ENCODE measurements at regions not wholly inside any gene's neighbourhood (a gene's known extent, or its start where the extent isn't known, plus 50 kb on each side); places are given as distances from the start of the nearest gene placed in this dataset.

DNA sequence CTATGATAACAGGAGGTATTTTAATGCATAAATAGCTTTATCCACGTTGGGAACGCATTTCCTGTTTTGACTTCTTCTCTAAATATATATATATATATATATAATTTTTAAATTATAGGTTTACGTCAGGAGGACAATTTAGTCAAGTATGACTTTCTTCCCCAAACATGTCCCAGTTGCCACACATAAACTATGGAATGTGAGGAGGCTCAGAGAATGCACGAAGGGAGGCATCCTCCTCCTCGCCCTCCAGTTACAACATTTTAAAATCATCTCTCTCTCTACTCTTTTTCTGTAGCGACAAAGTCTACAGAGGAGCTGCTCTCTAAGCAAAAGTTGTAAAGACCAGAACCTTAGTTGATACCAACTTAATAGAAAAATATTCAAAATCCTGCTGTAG, 106.9 kb upstream of the LYZL1 start:
- no peak for TF ChIP-seq KLF7 (tag by site-specific recombination; IDR thresholded peaks at IDR 0.05; ENCODE audit: borderline replicate concordance)
- TF ChIP-seq, protein P1, sequence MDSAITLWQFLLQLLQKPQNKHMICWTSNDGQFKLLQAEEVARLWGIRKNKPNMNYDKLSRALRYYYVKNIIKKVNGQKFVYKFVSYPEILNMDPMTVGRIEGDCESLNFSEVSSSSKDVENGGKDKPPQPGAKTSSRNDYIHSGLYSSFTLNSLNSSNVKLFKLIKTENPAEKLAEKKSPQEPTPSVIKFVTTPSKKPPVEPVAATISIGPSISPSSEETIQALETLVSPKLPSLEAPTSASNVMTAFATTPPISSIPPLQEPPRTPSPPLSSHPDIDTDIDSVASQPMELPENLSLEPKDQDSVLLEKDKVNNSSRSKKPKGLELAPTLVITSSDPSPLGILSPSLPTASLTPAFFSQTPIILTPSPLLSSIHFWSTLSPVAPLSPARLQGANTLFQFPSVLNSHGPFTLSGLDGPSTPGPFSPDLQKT (IDR thresholded peaks at IDR 0.05; ENCODE audit: borderline replicate concordance, low read depth, low read length), result no peak
- TF ChIP-seq SP2 (tag by site-specific recombination; IDR thresholded peaks at IDR 0.05), result no peak
- TF ChIP-seq, protein P2, sequence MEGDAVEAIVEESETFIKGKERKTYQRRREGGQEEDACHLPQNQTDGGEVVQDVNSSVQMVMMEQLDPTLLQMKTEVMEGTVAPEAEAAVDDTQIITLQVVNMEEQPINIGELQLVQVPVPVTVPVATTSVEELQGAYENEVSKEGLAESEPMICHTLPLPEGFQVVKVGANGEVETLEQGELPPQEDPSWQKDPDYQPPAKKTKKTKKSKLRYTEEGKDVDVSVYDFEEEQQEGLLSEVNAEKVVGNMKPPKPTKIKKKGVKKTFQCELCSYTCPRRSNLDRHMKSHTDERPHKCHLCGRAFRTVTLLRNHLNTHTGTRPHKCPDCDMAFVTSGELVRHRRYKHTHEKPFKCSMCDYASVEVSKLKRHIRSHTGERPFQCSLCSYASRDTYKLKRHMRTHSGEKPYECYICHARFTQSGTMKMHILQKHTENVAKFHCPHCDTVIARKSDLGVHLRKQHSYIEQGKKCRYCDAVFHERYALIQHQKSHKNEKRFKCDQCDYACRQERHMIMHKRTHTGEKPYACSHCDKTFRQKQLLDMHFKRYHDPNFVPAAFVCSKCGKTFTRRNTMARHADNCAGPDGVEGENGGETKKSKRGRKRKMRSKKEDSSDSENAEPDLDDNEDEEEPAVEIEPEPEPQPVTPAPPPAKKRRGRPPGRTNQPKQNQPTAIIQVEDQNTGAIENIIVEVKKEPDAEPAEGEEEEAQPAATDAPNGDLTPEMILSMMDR (tag by site-specific recombination; IDR thresholded peaks at IDR 0.05), result no peak
- TF ChIP-seq TCF7L2 (IDR thresholded peaks at IDR 0.05; ENCODE audit: borderline replicate concordance, low read depth, low read length), result no peak
- no peak for TF ChIP-seq YY1 (tag by site-specific recombination; IDR thresholded peaks at IDR 0.05)
- no peak for TF ChIP-seq ZNF311 (tag by site-specific recombination; IDR thresholded peaks at IDR 0.05; ENCODE audit: borderline replicate concordance)
- TF ChIP-seq WT1 (tag by site-specific recombination; IDR thresholded peaks at IDR 0.05), result no peak
- TF ChIP-seq, protein P3, sequence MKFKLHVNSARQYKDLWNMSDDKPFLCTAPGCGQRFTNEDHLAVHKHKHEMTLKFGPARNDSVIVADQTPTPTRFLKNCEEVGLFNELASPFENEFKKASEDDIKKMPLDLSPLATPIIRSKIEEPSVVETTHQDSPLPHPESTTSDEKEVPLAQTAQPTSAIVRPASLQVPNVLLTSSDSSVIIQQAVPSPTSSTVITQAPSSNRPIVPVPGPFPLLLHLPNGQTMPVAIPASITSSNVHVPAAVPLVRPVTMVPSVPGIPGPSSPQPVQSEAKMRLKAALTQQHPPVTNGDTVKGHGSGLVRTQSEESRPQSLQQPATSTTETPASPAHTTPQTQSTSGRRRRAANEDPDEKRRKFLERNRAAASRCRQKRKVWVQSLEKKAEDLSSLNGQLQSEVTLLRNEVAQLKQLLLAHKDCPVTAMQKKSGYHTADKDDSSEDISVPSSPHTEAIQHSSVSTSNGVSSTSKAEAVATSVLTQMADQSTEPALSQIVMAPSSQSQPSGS (tag by site-specific recombination; IDR thresholded peaks at IDR 0.05; ENCODE audit: low read depth), result no peak
- TF ChIP-seq ZNF785 (tag by site-specific recombination; IDR thresholded peaks at IDR 0.05), result no peak
- no peak for TF ChIP-seq KLF9 (tag by site-specific recombination; IDR thresholded peaks at IDR 0.05; ENCODE audit: low read depth)
- no peak for TF ChIP-seq ZNF350 (tag by site-specific recombination; IDR thresholded peaks at IDR 0.05)
- TF ChIP-seq ZNF600 (tag by site-specific recombination; IDR thresholded peaks at IDR 0.05), result no peak
- TF ChIP-seq ZNF394 (tag by site-specific recombination; IDR thresholded peaks at IDR 0.05; ENCODE audit: borderline replicate concordance), result no peak
